B cell (primary cell): ENCODE measurements at regions not wholly inside any gene's neighbourhood (a gene's known extent, or its start where the extent isn't known, plus 50 kb on each side); places are given as distances from the start of the nearest gene placed in this dataset.

Experiments
- ATAC-seq: fragments of 200-7000 bp; cut with Tn5 transposase; one replicate; pipeline ENCODE4 v1.10.0; 2021; ENCODE audit warnings: low read depth, mild to moderate bottlenecking, moderate number of reproducible peaks, moderate library complexity
- CTCF ChIA-PET: fragments of 350-600 bp; sonication (Branson Sonifier 250); formaldehyde crosslinking; loops from one replicate; lab custom pipeline; 2021; ENCODE audit warnings: antibody characterized with exemption, inconsistent platforms; lab: Charles Lee
- POLR2A ChIA-PET: fragments of 350-600 bp; sonication (Branson Sonifier 250); formaldehyde crosslinking; loops from one replicate; lab custom pipeline; 2021; ENCODE audit warnings: antibody characterized with exemption; lab: Charles Lee
- DNase-seq: peaks from one replicate; pipeline ENCODE4 v3.0.0; 2013
- H2AFZ ChIP-seq: 2 replicates; pipeline ENCODE4 v1.6.1; 2012; ENCODE audit warnings: mild to moderate bottlenecking, low read depth, low read length; ENCODE audit not compliant: insufficient read depth, poor library complexity, severe bottlenecking
- H3K27ac ChIP-seq, 2 donors: 1 replicate in 1 of 2; 2 replicates in 1 of 2; pipeline ENCODE4 v1.5.1; 2012 to 2013; ENCODE audit warnings: low read length in 2 of 2, mild to moderate bottlenecking in 2 of 2, moderate library complexity in 1 of 2
- H3K27me3 ChIP-seq, 4 experiments: fragments of 200-600 bp in 1 of 4; sonication (generic) in 1 of 4; replicated peaks in 1 of 4; 1 replicate in 2 of 4; 2 replicates in 2 of 4; pipeline versions ENCODE4 v1.6.1 to v1.7.0; 2013 to 2016; ENCODE audit warnings: low read length in 3 of 4, mild to moderate bottlenecking in 2 of 4, mixed read lengths in 1 of 4, moderate library complexity in 1 of 4; ENCODE audit not compliant: insufficient read depth in 4 of 4, control insufficient read depth in 3 of 4; ENCODE audit errors: control extremely low read depth in 1 of 4
- H3K36me3 ChIP-seq, 2 experiments: replicated peaks in 1 of 2; 1 replicate in 1 of 2; 2 replicates in 1 of 2; pipeline versions ENCODE4 v1.6.1 to v1.7.1; 2013; ENCODE audit warnings: low read length in 1 of 2; ENCODE audit not compliant: insufficient read depth in 2 of 2, control insufficient read depth in 1 of 2; ENCODE audit errors: control extremely low read depth in 1 of 2, extremely low read depth in 1 of 2
- H3K4me1 ChIP-seq, 2 donors: fragments of 200-600 bp in 1 of 2; sonication (generic) in 1 of 2; 1 replicate in 1 of 2; 2 replicates in 1 of 2; pipeline versions ENCODE4 v1.5.1 to v1.6.1; 2013 to 2017; ENCODE audit warnings: low read length in 2 of 2; ENCODE audit not compliant: control insufficient read depth in 2 of 2, insufficient read depth in 2 of 2
- H3K4me2 ChIP-seq: replicated peaks from 2 replicates; pipeline ENCODE3; 2012; ENCODE audit warnings: mild to moderate bottlenecking, low read depth, low read length; ENCODE audit not compliant: poor library complexity, severe bottlenecking
- H3K4me3 ChIP-seq, 5 experiments: fragments of 200-600 bp in 1 of 5; sonication (generic) in 1 of 5; 1 replicate in 3 of 5; 2 replicates in 2 of 5; pipeline versions ENCODE4 v1.5.1 to v1.7.0; 2011 to 2016; ENCODE audit warnings: low read length in 4 of 5, mild to moderate bottlenecking in 4 of 5, low read depth in 2 of 5, control low read depth in 1 of 5, moderate library complexity in 1 of 5; ENCODE audit not compliant: insufficient read depth in 1 of 5; ENCODE audit errors: control extremely low read depth in 1 of 5, extremely low read depth in 1 of 5
- H3K79me2 ChIP-seq: fragments of 200-600 bp; sonication (generic); one replicate; pipeline ENCODE4 v1.6.0; 2016; ENCODE audit warnings: low read length; ENCODE audit not compliant: control insufficient read depth, insufficient read depth
- H3K9ac ChIP-seq: fragments of 200-600 bp; sonication (generic); 2 replicates; pipeline ENCODE4 v1.6.1; 2017; ENCODE audit warnings: mild to moderate bottlenecking, low read length, moderate library complexity
- H3K9me3 ChIP-seq, 3 donors: one replicate each; pipeline versions ENCODE4 v1.6.1 to v1.7.1; 2013; ENCODE audit warnings: low read length in 2 of 3; ENCODE audit not compliant: control insufficient read depth in 2 of 3, insufficient read depth in 1 of 3; ENCODE audit errors: control extremely low read depth in 1 of 3
- H4K20me1 ChIP-seq: 2 replicates; pipeline ENCODE4 v1.6.0; 2012; ENCODE audit warnings: mild to moderate bottlenecking, low read length; ENCODE audit not compliant: insufficient read depth, control insufficient read depth, poor library complexity, severe bottlenecking
- H3K27ac Mint-ChIP-seq: one replicate; pipeline ENCODE4 v1.8.0; 2021; ENCODE audit warnings: mixed read lengths
- H3K27me3 Mint-ChIP-seq: one replicate; pipeline ENCODE4 v1.8.0; 2021; ENCODE audit warnings: mixed read lengths
- H3K4me1 Mint-ChIP-seq: one replicate; pipeline ENCODE4 v1.8.0; 2021; ENCODE audit warnings: mixed read lengths
- H3K4me3 Mint-ChIP-seq: one replicate; pipeline ENCODE4 v1.8.0; 2021; ENCODE audit warnings: mixed read lengths
- H3K9me3 Mint-ChIP-seq: one replicate; pipeline ENCODE4 v1.8.0; 2022; ENCODE audit warnings: mixed read lengths; ENCODE audit not compliant: insufficient read depth
- CTCF ChIP-seq: fragments of 200-600 bp; IDR thresholded peaks from one replicate; pipeline ENCODE4 v1.8.0; 2022; ENCODE audit warnings: antibody characterized with exemption, mild to moderate bottlenecking
- EZH2 ChIP-seq: IDR thresholded peaks from 2 replicates; pipeline ENCODE4 v1.6.1; 2012; ENCODE audit warnings: borderline replicate concordance, low read depth, mild to moderate bottlenecking, moderate library complexity, low read length; ENCODE audit not compliant: insufficient read depth, poor library complexity, severe bottlenecking
- WGBS: methylation state at CpG from one replicate; pipeline ENCODE4 v1.1.5; 2013; ENCODE audit warnings: missing lambda C conversion rate; ENCODE audit not compliant: insufficient coverage; 5-methylcytosine and 5-hydroxymethylcytosine counted together
- intact Hi-C: fragments of 100-400 bp; cut with micrococcal nuclease; formaldehyde crosslinking; loops from one replicate; pipeline ENCODE4 v1.10.0; 2022

GRCh38 chr14:38079886-38080285 is 127.8 kb upstream of the SSTR1 start:
- no peak for DNase-seq
- Histone ChIP-seq H3K4me3 (no peak overlapping the region), H2AFZ (no peak overlapping the region), H4K20me1 (no peaks in the 10 kb centered on the region), H3K4me2 (no peak overlapping the region), H3K9ac (no peak overlapping the region), H3K27me3 (no peaks in the 10 kb centered on the region), H3K79me2 (no peaks in the 10 kb centered on the region), H3K9me3 (peaks cover 0 to 3% (median 0%) of the 10 kb centered on the region in 3 donors), H3K27ac (no peak overlapping the region), H3K36me3 (no peaks in the 10 kb centered on the region), H3K4me1 (no peaks in the 10 kb centered on the region)
- no peaks in the 10 kb centered on the region for H3K4me1 Mint-ChIP-seq
- H3K27ac Mint-ChIP-seq: no peak overlapping the region
- H3K9me3 Mint-ChIP-seq: no peaks in the 10 kb centered on the region
- ChIA-PET POLR2A (no interaction called here), CTCF (no interaction called here)
- TF ChIP-seq CTCF: no peak
- TF ChIP-seq EZH2: no peak
- intact Hi-C loops: no loop called here
- no CpG with 5 or more reads among the region's 1 CpG for WGBS
- H3K27me3 Mint-ChIP-seq: no peaks in the 10 kb centered on the region
- H3K4me3 Mint-ChIP-seq: no peak overlapping the region
- ATAC-seq: no peak

GRCh38 chr14:38080696-38081095 is 127.0 kb upstream of the SSTR1 start:
- intact Hi-C loops: no loop called here

More at GRCh38 chr14:38080696-38081095, 127.0 kb upstream of the SSTR1 start:
- ChIA-PET CTCF (no interaction called here), POLR2A (no interaction called here)
- Mint-ChIP-seq H3K4me1 (no peaks in the 10 kb centered on the region), H3K9me3 (no peaks in the 10 kb centered on the region), H3K27me3 (no peaks in the 10 kb centered on the region), H3K4me3 (no peak overlapping the region), H3K27ac (no peak overlapping the region)
- Histone ChIP-seq H3K9ac (no peak overlapping the region), H3K27ac (no peak overlapping the region), H3K4me2 (no peak overlapping the region), H3K36me3 (no peaks in the 10 kb centered on the region), H4K20me1 (no peaks in the 10 kb centered on the region), H3K4me3 (no peak overlapping the region), H3K79me2 (no peaks in the 10 kb centered on the region), H3K4me1 (no peaks in the 10 kb centered on the region), H3K9me3 (no peaks in the 10 kb centered on the region), H2AFZ (no peak overlapping the region), H3K27me3 (no peaks in the 10 kb centered on the region)
- ATAC-seq (no peak), DNase-seq (no peak)
- TF ChIP-seq CTCF (no peak), EZH2 (no peak)
- no CpG with 5 or more reads among the region's 2 CpGs for WGBS
